ENCODE measurements at regions not wholly inside any gene's neighbourhood (a gene's known extent, or its start where the extent isn't known, plus 50 kb on each side); places are given as distances from the start of the nearest gene placed in this dataset.

DNA sequence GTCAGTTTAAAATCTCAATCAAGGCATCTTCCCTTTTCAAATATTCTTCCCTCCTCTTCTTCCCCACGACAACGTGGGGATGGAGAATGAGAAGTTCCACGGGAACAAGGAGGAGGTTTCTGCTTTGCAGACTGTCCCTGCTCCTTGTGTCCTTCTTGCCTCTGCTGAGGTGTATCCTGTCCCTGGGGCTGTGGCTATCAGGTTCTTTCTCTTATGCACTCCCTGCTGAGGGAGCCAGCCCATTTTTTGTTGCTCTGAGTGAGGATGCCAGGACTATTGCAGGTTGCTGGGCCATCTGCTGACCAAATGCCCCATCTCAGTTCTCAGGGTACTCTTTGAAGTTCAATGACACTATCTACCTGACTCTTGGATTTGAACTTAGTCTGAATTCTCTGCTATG, 533.6 kb downstream of the RNF144B start:
- no peak overlapping the region for H3K4me3 ChIP-seq
- no peaks in the 10 kb centered on the region for H3K27me3 ChIP-seq
- 67 to 83% methylated on average over 3 of the region's 3 CpGs for WGBS, 2 donors
- intact Hi-C loops (cut with DNase I): no loop called here
- H3K4me1 ChIP-seq: no peaks in the 10 kb centered on the region
- H3K27ac ChIP-seq: no peak overlapping the region
- no peak for ATAC-seq
- no peak for DNase-seq
- no peaks in the 10 kb centered on the region for H3K36me3 ChIP-seq
- no peak for FAIRE-seq
- no peaks in the 10 kb centered on the region for H3K9me3 ChIP-seq
- TF ChIP-seq, protein P1, sequence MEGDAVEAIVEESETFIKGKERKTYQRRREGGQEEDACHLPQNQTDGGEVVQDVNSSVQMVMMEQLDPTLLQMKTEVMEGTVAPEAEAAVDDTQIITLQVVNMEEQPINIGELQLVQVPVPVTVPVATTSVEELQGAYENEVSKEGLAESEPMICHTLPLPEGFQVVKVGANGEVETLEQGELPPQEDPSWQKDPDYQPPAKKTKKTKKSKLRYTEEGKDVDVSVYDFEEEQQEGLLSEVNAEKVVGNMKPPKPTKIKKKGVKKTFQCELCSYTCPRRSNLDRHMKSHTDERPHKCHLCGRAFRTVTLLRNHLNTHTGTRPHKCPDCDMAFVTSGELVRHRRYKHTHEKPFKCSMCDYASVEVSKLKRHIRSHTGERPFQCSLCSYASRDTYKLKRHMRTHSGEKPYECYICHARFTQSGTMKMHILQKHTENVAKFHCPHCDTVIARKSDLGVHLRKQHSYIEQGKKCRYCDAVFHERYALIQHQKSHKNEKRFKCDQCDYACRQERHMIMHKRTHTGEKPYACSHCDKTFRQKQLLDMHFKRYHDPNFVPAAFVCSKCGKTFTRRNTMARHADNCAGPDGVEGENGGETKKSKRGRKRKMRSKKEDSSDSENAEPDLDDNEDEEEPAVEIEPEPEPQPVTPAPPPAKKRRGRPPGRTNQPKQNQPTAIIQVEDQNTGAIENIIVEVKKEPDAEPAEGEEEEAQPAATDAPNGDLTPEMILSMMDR (IDR thresholded peaks at IDR 0.05): no peak

DNA sequence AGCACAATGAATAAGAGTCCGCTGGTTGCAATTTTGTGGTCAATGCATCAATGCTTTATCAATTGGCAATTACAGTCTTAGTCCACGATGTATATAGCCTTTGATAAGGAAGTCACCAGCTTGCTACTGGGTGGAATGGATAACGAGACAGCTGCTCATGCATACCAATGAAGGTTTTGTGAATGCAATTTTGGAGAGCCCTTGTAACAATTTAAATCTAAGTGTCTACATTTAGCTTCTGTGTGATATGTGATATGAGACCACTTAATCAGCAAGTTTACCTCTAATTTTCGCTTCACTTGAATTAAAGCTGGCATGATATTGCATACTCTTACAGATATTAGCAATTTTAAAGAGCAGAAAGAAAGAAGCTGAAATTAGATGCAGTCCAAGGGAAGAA, 543.9 kb downstream of the RNF144B start:
- TF ChIP-seq, protein P1 (IDR thresholded peaks at IDR 0.05): no peak
- DNase-seq (no peak), FAIRE-seq (no peak), ATAC-seq (no peak)
- Histone ChIP-seq H3K36me3 (no peaks in the 10 kb centered on the region), H3K27me3 (no peaks in the 10 kb centered on the region), H3K4me3 (no peak overlapping the region), H3K4me1 (no peaks in the 10 kb centered on the region), H3K9me3 (no peaks in the 10 kb centered on the region), H3K27ac (no peak overlapping the region)
- intact Hi-C loops (cut with DNase I): no loop called here
- 58 to 81% methylated on average over 4 of the region's 4 CpGs for WGBS, 2 donors

DNA sequence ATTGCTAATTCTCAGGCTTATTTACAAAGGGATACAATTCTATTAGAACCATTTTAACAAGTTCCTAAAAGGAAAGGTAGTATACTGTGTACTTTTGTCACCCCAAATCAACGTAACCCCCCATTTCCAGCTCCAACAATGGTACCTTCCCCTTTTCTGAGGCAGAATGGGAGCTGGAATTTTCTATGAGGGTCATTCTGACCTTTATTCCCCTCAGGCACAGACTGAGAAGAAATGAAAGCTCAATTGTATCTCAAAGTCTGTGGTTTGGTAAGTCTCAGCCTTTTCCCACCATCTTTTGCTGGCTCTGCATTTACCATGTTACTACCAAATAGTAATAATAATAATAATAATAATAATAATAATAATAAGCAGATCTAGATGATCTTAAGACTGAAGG, 571.0 kb downstream of the RNF144B start:
- 71 to 83% methylated on average over 1 of the region's 1 CpG for WGBS, 2 donors
- Histone ChIP-seq H3K4me3 (no peak overlapping the region), H3K9me3 (no peaks in the 10 kb centered on the region), H3K27ac (no peak overlapping the region), H3K4me1 (no peaks in the 10 kb centered on the region), H3K27me3 (no peaks in the 10 kb centered on the region), H3K36me3 (no peaks in the 10 kb centered on the region)
- FAIRE-seq: no peak
- ATAC-seq: no peak
- intact Hi-C loops (cut with DNase I): no loop called here
- no peak for DNase-seq
- TF ChIP-seq, protein P1 (IDR thresholded peaks at IDR 0.05): no peak

DNA sequence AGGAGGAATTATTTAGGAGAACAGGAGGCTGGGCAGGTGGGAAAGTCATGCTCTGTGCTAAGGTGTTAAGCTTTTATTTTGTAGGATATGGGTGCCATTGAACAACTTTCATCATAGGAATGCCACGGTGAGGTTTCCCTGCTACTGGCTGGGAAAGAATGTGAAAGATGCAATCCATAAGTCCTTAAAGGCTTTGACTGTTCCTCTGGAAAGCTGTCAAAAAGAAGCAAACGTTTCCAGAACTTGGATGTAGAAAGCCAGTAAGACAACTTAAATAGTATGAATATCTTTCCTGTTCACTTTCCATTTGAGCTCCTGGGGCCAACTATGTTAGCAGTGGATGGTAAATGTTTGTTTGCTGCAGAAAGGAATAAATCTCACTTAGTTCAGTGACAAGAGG, 574.4 kb downstream of the RNF144B start:
- no peak for ATAC-seq
- Histone ChIP-seq H3K36me3 (no peaks in the 10 kb centered on the region), H3K27me3 (no peaks in the 10 kb centered on the region), H3K4me3 (no peak overlapping the region), H3K4me1 (no peaks in the 10 kb centered on the region), H3K27ac (no peak overlapping the region), H3K9me3 (no peaks in the 10 kb centered on the region)
- TF ChIP-seq, protein P1 (IDR thresholded peaks at IDR 0.05): no peak
- no peak for DNase-seq
- intact Hi-C loops (cut with DNase I): no loop called here
- 19 to 37% methylated on average over 2 of the region's 2 CpGs for WGBS, 2 donors
- FAIRE-seq: no peak

DNA sequence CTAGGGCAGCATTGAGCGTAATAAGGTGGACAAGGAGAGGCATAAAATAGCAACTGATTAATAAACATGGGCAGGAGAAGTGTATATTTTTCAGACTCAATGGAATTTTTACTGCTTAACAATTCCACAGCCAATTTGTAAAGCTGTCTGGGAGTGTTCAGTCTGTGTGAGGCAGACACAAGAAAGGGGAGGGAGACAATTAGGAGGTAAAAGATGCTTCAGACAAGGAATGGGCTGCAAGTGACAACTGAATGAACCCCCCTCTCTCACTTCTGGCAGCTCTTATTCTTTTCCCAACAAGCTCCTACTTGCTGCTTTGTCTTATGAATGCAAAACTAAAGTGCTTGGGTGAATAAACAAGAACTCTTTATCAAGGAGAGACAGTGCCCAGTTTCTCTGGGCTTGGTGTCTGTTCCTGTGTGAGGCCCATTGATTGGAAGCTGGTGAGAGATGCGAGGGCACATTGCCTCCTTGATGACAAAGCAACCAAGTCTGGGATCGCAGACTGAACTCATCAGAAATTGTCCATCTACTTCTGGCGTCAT, 575.3 kb downstream of the RNF144B start:
- Histone ChIP-seq H3K4me1 (no peaks in the 10 kb centered on the region), H3K27ac (no peak overlapping the region), H3K9me3 (no peaks in the 10 kb centered on the region), H3K27me3 (no peaks in the 10 kb centered on the region), H3K36me3 (no peaks in the 10 kb centered on the region), H3K4me3 (no peak overlapping the region)
- FAIRE-seq: no peak
- no peak for ATAC-seq
- DNase-seq: no peak
- TF ChIP-seq, protein P1 (IDR thresholded peaks at IDR 0.05): no peak
- WGBS, 2 donors: 75 to 79% methylated on average over 4 of the region's 4 CpGs
- intact Hi-C loops (cut with DNase I): no loop called here
